ENCODE measurements at regions not wholly inside any gene's neighbourhood (a gene's known extent, or its start where the extent isn't known, plus 50 kb on each side); places are given as distances from the start of the nearest gene placed in this dataset.
"Not testable (repeated sequence)": the region's sequence is repeated elsewhere in the genome, so short reads cannot be mapped to it uniquely, and the experiment has no call there.

DNA sequence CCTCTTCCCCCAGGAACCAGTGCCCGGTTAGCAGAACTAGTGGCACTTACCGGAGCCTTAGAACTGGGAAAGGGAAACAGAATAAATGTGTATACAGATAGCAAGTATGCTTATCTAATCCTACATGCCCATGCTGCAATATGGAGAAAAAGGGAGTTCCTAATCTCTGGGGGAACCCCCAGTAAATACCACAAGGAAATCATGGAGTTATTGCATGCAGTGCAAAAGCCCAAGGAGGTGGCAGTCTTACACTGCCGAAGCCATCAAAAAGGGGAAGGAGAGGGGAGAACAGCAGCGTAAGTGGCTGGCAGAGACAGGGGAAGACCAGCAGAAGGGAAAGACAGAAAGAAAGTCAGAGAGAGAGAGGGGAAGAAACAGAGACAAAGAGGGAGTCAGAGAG lies 556.7 kb upstream of the SPRY2 start:
- not testable (repeated sequence) for H3K4me3 ChIP-seq (ENCODE audit: low read length in 3 of 3); H3K4me1 ChIP-seq (ENCODE audit: control insufficient read depth in 3 of 3, insufficient read depth in 3 of 3, low read length in 3 of 3); H3K27me3 ChIP-seq (ENCODE audit: control insufficient read depth in 3 of 3, insufficient read depth in 3 of 3, low read length in 3 of 3); H3K36me3 ChIP-seq (ENCODE audit: control insufficient read depth in 3 of 3, insufficient read depth in 3 of 3, low read length in 3 of 3); H3K27ac ChIP-seq (ENCODE audit: low read depth, low read length); H3K9ac ChIP-seq (ENCODE audit: low read depth in 1 of 3, low read length in 3 of 3); H3K9me3 ChIP-seq (ENCODE audit: control insufficient read depth in 3 of 3, low read length in 3 of 3)

DNA sequence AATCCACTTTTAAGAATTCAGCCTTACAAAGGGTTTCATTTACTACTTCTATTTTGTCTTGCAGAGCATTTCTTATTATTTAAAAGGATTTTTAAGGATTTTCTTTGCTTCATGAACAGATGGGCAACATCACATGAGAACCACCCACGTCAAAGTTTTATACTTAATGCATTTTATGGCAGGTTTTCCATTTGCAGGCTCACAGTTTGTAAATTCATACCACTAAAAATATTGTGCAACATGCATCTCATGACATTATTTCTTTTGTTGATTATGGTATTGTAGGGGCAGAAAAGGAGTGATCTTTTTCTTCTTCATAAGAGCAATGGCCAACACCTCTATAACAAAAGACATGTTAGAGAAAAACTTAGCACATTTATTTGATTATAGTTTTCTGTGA lies 554.0 kb upstream of the SPRY2 start:
- H3K36me3 ChIP-seq (ENCODE audit: control insufficient read depth in 3 of 3, insufficient read depth in 3 of 3, low read length in 3 of 3) = no peaks in the 10 kb centered on the region
- no peak overlapping the region for H3K9ac ChIP-seq (ENCODE audit: low read depth in 1 of 3, low read length in 3 of 3)
- no peak overlapping the region for H3K4me3 ChIP-seq (ENCODE audit: low read length in 3 of 3)
- H3K27ac ChIP-seq (ENCODE audit: low read depth, low read length) = no peak overlapping the region
- H3K9me3 ChIP-seq (ENCODE audit: control insufficient read depth in 3 of 3, low read length in 3 of 3) = no peaks in the 10 kb centered on the region
- H3K27me3 ChIP-seq (ENCODE audit: control insufficient read depth in 3 of 3, insufficient read depth in 3 of 3, low read length in 3 of 3) = no peaks in the 10 kb centered on the region
- no peaks in the 10 kb centered on the region for H3K4me1 ChIP-seq (ENCODE audit: control insufficient read depth in 3 of 3, insufficient read depth in 3 of 3, low read length in 3 of 3)

DNA sequence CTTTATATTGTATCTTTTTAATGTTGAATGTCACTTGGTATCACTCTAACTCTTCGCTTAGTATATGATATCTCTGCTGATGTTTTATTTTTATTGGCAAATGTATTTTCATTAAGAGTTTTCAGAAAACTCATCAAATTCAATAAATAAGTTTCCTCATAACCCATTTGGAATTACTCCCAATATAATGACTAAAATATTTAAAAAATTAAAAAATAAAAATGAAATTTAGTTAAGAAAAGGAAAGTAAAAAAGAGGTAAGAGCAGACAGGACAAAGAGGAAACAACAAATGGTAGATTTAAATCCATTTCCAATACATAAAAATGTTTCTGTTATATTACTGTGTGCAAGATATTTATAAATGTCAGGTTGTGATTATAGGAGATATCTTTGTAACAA lies 548.9 kb upstream of the SPRY2 start:
- H3K4me1 ChIP-seq (ENCODE audit: control insufficient read depth in 3 of 3, insufficient read depth in 3 of 3, low read length in 3 of 3) = peaks cover 0 to 8% (median 0%) of the 10 kb centered on the region in 3 donors
- no peaks in the 10 kb centered on the region for H3K9me3 ChIP-seq (ENCODE audit: control insufficient read depth in 3 of 3, low read length in 3 of 3)
- H3K27ac ChIP-seq (ENCODE audit: low read depth, low read length) = no peak overlapping the region
- H3K9ac ChIP-seq (ENCODE audit: low read depth in 1 of 3, low read length in 3 of 3) = no peak overlapping the region
- H3K4me3 ChIP-seq (ENCODE audit: low read length in 3 of 3) = no peak overlapping the region
- no peaks in the 10 kb centered on the region for H3K36me3 ChIP-seq (ENCODE audit: control insufficient read depth in 3 of 3, insufficient read depth in 3 of 3, low read length in 3 of 3)
- no peaks in the 10 kb centered on the region for H3K27me3 ChIP-seq (ENCODE audit: control insufficient read depth in 3 of 3, insufficient read depth in 3 of 3, low read length in 3 of 3)

DNA sequence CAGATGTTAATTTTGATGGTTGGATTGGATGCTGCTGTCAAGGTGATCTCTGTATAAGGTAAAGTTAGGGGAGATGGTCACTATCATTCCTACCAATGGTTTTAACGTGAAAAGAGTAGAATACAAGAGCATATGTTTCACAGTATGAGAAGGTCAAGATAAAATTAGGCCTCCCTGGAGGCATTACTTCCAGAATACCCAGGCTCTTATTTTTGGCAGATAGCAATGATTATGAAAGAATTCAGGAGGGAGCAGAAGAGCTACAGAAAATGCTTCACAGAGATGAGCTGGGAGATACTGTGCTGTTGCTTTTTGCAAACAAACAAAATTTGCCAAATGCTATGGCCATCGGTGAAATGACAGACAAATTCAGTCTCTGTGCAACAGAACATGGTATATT lies 547.5 kb upstream of the SPRY2 start:
- no peaks in the 10 kb centered on the region for H3K36me3 ChIP-seq (ENCODE audit: control insufficient read depth in 3 of 3, insufficient read depth in 3 of 3, low read length in 3 of 3)
- no peak overlapping the region for H3K4me3 ChIP-seq (ENCODE audit: low read length in 3 of 3)
- H3K4me1 ChIP-seq (ENCODE audit: control insufficient read depth in 3 of 3, insufficient read depth in 3 of 3, low read length in 3 of 3) = peaks cover 0 to 8% (median 0%) of the 10 kb centered on the region in 3 donors
- no peak overlapping the region for H3K27ac ChIP-seq (ENCODE audit: low read depth, low read length)
- H3K9me3 ChIP-seq (ENCODE audit: control insufficient read depth in 3 of 3, low read length in 3 of 3) = no peaks in the 10 kb centered on the region
- H3K9ac ChIP-seq (ENCODE audit: low read depth in 1 of 3, low read length in 3 of 3) = no peak overlapping the region
- H3K27me3 ChIP-seq (ENCODE audit: control insufficient read depth in 3 of 3, insufficient read depth in 3 of 3, low read length in 3 of 3) = no peaks in the 10 kb centered on the region

DNA sequence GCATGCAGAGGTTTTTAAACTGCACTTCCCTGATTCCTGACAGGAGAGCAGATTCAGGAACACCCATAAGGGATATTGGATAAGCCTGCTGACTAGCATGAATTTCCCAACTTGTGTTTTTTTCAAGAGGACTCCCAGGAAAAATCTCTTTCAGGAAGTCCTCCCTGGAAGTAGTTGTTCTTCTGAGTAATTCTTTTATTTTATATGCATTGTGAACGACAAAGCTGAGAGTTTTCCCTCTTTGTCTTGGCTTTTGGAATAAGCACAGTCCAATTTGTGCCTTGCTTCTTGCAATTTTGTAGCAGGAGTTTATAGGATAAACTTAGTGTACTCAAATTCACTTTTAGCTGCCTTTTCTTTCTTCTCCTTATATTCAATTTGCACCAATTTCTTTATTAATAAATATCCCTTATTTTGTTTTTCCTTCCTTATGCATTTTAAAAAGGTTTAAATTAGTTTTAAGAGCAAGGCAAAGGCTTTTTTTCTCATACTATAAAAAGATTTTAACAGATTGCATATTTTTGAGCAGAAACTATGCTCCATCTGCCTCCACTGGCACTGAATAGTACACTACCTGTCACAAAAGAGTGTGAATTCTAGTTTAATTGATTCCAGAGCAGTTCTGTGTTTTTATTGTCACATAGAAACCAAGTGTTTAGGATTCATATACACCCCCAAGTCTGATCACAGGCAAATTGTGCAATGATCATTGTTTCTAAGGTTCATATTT lies 543.3 kb upstream of the SPRY2 start:
- H3K27ac ChIP-seq (ENCODE audit: low read depth, low read length) = no peak overlapping the region
- H3K4me3 ChIP-seq (ENCODE audit: low read length in 3 of 3) = no peak overlapping the region
- H3K36me3 ChIP-seq (ENCODE audit: control insufficient read depth in 3 of 3, insufficient read depth in 3 of 3, low read length in 3 of 3) = no peaks in the 10 kb centered on the region
- no peak overlapping the region for H3K9ac ChIP-seq (ENCODE audit: low read depth in 1 of 3, low read length in 3 of 3)
- peaks cover 0 to 8% (median 0%) of the 10 kb centered on the region in 3 donors for H3K4me1 ChIP-seq (ENCODE audit: control insufficient read depth in 3 of 3, insufficient read depth in 3 of 3, low read length in 3 of 3)
- no peaks in the 10 kb centered on the region for H3K27me3 ChIP-seq (ENCODE audit: control insufficient read depth in 3 of 3, insufficient read depth in 3 of 3, low read length in 3 of 3)
- H3K9me3 ChIP-seq (ENCODE audit: control insufficient read depth in 3 of 3, low read length in 3 of 3) = no peaks in the 10 kb centered on the region

DNA sequence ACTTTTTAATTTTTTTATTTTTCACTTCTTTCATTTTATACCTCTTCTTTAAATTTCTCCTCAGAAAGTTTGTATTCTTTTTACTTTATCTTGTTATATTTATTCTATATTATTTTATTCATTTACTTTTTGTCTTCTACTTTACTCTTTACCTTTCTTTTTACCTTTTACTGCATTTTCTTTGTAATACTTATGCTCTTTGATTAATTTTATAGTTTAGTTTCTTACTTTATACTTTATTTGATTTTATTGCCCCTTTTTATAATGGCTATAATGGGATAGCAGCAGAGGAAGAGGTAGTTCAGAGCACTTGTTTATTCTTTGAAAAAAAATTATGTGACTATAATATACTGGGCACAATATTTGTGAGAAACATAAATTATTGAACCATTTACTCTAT lies 542.6 kb upstream of the SPRY2 start:
- H3K9ac ChIP-seq (ENCODE audit: low read depth in 1 of 3, low read length in 3 of 3) = no peak overlapping the region
- no peaks in the 10 kb centered on the region for H3K36me3 ChIP-seq (ENCODE audit: control insufficient read depth in 3 of 3, insufficient read depth in 3 of 3, low read length in 3 of 3)
- H3K4me1 ChIP-seq (ENCODE audit: control insufficient read depth in 3 of 3, insufficient read depth in 3 of 3, low read length in 3 of 3) = peaks cover 0 to 6% (median 0%) of the 10 kb centered on the region in 3 donors
- no peak overlapping the region for H3K4me3 ChIP-seq (ENCODE audit: low read length in 3 of 3)
- no peak overlapping the region for H3K27ac ChIP-seq (ENCODE audit: low read depth, low read length)
- H3K27me3 ChIP-seq (ENCODE audit: control insufficient read depth in 3 of 3, insufficient read depth in 3 of 3, low read length in 3 of 3) = no peaks in the 10 kb centered on the region
- no peaks in the 10 kb centered on the region for H3K9me3 ChIP-seq (ENCODE audit: control insufficient read depth in 3 of 3, low read length in 3 of 3)

DNA sequence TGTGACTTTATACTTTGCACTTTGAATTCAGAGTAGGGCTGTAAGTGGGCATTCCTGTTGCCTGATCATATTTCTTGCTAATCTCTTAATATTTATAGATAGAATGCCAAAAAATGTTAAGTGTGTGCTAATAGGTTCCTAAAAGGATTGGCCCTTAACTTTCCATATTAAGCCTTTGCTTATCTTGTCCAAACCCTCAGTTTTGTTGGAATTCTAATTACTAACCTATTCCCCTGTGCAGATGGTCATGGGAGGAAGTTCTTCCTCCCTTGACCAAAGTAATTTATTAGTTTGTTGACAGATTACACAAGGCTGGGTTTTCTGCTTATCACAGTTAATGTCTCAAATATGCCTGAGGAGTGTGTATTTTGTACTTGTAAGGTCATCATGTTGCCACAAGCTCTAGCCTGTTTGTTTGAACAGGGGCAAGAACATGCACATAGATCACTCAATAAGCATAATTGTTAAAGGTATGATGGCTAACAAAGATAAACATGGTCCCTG lies 541.1 kb upstream of the SPRY2 start:
- H3K27me3 ChIP-seq (ENCODE audit: control insufficient read depth in 3 of 3, insufficient read depth in 3 of 3, low read length in 3 of 3) = no peaks in the 10 kb centered on the region
- no peak overlapping the region for H3K4me3 ChIP-seq (ENCODE audit: low read length in 3 of 3)
- no peak overlapping the region for H3K9ac ChIP-seq (ENCODE audit: low read depth in 1 of 3, low read length in 3 of 3)
- H3K9me3 ChIP-seq (ENCODE audit: control insufficient read depth in 3 of 3, low read length in 3 of 3) = no peaks in the 10 kb centered on the region
- H3K4me1 ChIP-seq (ENCODE audit: control insufficient read depth in 3 of 3, insufficient read depth in 3 of 3, low read length in 3 of 3) = no peaks in the 10 kb centered on the region
- H3K36me3 ChIP-seq (ENCODE audit: control insufficient read depth in 3 of 3, insufficient read depth in 3 of 3, low read length in 3 of 3) = no peaks in the 10 kb centered on the region
- no peak overlapping the region for H3K27ac ChIP-seq (ENCODE audit: low read depth, low read length)

DNA sequence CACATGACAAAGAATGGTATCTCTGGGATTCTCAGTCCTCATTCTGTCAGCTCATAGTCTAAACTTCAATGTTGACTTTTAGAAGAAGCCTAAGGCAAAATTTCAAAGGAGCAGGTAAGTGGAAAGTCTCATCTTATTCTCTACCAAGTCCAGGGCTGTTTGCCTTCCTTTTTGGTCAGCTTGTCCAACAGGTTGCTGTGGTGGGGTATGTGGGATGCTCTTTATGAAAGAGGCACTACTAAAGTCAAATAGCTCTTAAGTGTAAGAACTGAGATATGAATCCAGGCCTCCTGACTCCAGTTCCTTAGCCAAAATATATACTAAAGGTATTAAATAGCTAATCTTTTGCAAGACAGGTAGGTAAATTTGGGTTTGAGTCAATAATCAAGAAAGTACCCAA lies 540.6 kb upstream of the SPRY2 start:
- Histone ChIP-seq H3K4me1 (ENCODE audit: control insufficient read depth in 3 of 3, insufficient read depth in 3 of 3, low read length in 3 of 3) (no peaks in the 10 kb centered on the region), H3K9ac (ENCODE audit: low read depth in 1 of 3, low read length in 3 of 3) (no peak overlapping the region), H3K27ac (ENCODE audit: low read depth, low read length) (no peak overlapping the region), H3K27me3 (ENCODE audit: control insufficient read depth in 3 of 3, insufficient read depth in 3 of 3, low read length in 3 of 3) (no peaks in the 10 kb centered on the region), H3K9me3 (ENCODE audit: control insufficient read depth in 3 of 3, low read length in 3 of 3) (no peaks in the 10 kb centered on the region), H3K4me3 (ENCODE audit: low read length in 3 of 3) (no peak overlapping the region), H3K36me3 (ENCODE audit: control insufficient read depth in 3 of 3, insufficient read depth in 3 of 3, low read length in 3 of 3) (no peaks in the 10 kb centered on the region)

DNA sequence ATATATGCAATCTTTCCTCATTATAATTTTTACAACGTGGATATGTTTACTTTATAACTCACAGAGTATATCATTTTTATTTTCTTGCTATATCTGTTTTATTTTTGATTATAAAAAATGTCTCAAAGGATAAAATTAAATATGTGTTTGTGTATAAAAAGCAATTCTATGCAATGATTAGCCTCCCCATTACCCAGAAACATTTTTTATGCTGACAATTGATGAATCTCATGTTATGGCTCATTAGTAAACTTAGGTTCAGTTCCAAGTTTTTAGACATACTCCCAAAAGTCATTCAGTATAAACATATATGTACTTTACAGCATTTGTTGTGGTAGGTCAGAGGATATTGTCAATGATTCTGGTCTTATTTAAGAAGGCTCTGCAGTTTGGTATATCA lies 540.1 kb upstream of the SPRY2 start:
- no peak overlapping the region for H3K9ac ChIP-seq (ENCODE audit: low read depth in 1 of 3, low read length in 3 of 3)
- H3K27ac ChIP-seq (ENCODE audit: low read depth, low read length) = no peak overlapping the region
- H3K4me1 ChIP-seq (ENCODE audit: control insufficient read depth in 3 of 3, insufficient read depth in 3 of 3, low read length in 3 of 3) = no peaks in the 10 kb centered on the region
- no peaks in the 10 kb centered on the region for H3K36me3 ChIP-seq (ENCODE audit: control insufficient read depth in 3 of 3, insufficient read depth in 3 of 3, low read length in 3 of 3)
- H3K4me3 ChIP-seq (ENCODE audit: low read length in 3 of 3) = no peak overlapping the region
- no peaks in the 10 kb centered on the region for H3K27me3 ChIP-seq (ENCODE audit: control insufficient read depth in 3 of 3, insufficient read depth in 3 of 3, low read length in 3 of 3)
- H3K9me3 ChIP-seq (ENCODE audit: control insufficient read depth in 3 of 3, low read length in 3 of 3) = no peaks in the 10 kb centered on the region

DNA sequence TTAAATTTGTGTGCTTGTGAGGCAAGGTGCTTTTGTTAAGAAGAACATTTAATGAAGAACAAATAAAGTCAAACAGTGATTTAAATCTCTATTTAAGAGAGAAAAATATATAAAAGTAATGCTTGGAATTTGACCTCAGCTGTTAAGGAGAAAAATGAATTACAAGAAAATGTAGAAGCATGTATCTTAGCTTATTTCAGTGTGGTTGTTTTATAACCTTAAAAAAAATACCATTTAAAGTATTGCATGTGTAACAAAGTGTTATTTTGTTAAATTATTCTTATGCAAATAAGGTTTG lies 537.0 kb upstream of the SPRY2 start:
- Histone ChIP-seq H3K27ac (ENCODE audit: low read depth, low read length) (no peak overlapping the region), H3K27me3 (ENCODE audit: control insufficient read depth in 3 of 3, insufficient read depth in 3 of 3, low read length in 3 of 3) (no peaks in the 10 kb centered on the region), H3K4me1 (ENCODE audit: control insufficient read depth in 3 of 3, insufficient read depth in 3 of 3, low read length in 3 of 3) (no peaks in the 10 kb centered on the region), H3K4me3 (ENCODE audit: low read length in 3 of 3) (no peak overlapping the region), H3K9ac (ENCODE audit: low read depth in 1 of 3, low read length in 3 of 3) (no peak overlapping the region), H3K36me3 (ENCODE audit: control insufficient read depth in 3 of 3, insufficient read depth in 3 of 3, low read length in 3 of 3) (no peaks in the 10 kb centered on the region), H3K9me3 (ENCODE audit: control insufficient read depth in 3 of 3, low read length in 3 of 3) (no peaks in the 10 kb centered on the region)
